ENCODE measurements at regions not wholly inside any gene's neighbourhood (a gene's known extent, or its start where the extent isn't known, plus 50 kb on each side); places are given as distances from the start of the nearest gene placed in this dataset.

GRCh38 chr12:124725099-124725498, 138.6 kb downstream of the SCARB1 start:
- Histone ChIP-seq H4K20me1 (ENCODE audit: control insufficient read depth, insufficient read depth, insufficient read length) (no peaks in the 10 kb centered on the region), H3T11ph (ENCODE audit: low read length) (no peak overlapping the region), H2AK5ac (ENCODE audit: insufficient read length, low read length) (no peak overlapping the region), H3K9me3 (ENCODE audit: control insufficient read depth, low read depth, low read length) (no peaks in the 10 kb centered on the region), H3K79me1 (ENCODE audit: insufficient read depth, low read depth, low read length, poor library complexity, severe bottlenecking) (no peaks in the 10 kb centered on the region), H3K14ac (ENCODE audit: insufficient read depth, low read length) (no peak overlapping the region), H3K56ac (ENCODE audit: insufficient read length, low read depth, low read length) (no peak overlapping the region), H2BK12ac (ENCODE audit: insufficient read length, low read depth, low read length) (no peak overlapping the region), H3K27me3 (ENCODE audit: insufficient read depth, low read length) (no peaks in the 10 kb centered on the region), H3K27ac (ENCODE audit: insufficient read length, low read depth, low read length) (no peak overlapping the region), H4K5ac (ENCODE audit: insufficient read length, low read depth, low read length) (no peak overlapping the region), H2BK15ac (ENCODE audit: low read depth, low read length) (no peak overlapping the region), H3K79me2 (ENCODE audit: insufficient read depth, low read length) (no peaks in the 10 kb centered on the region), H3K23me2 (ENCODE audit: insufficient read length, low read depth, low read length, poor library complexity, severe bottlenecking) (no peaks in the 10 kb centered on the region), H3K4me2 (ENCODE audit: insufficient read depth, insufficient read length, low read length) (no peak overlapping the region), H3K18ac (ENCODE audit: insufficient read length, low read depth, low read length) (no peak overlapping the region), H2BK20ac (ENCODE audit: low read depth, low read length, poor library complexity, severe bottlenecking) (no peak overlapping the region), H3K23ac (ENCODE audit: insufficient read length, low read depth, low read length) (no peak overlapping the region), H4K8ac (replicated peaks; ENCODE audit: insufficient read length, low read depth, low read length) (no peak overlapping the region), H2AFZ (ENCODE audit: low read length) (no peak overlapping the region), H3K4ac (ENCODE audit: low read depth, low read length) (no peak overlapping the region), H2BK5ac (ENCODE audit: insufficient read length, low read length) (no peak overlapping the region), H3K4me1 (ENCODE audit: insufficient read depth, low read length) (no peaks in the 10 kb centered on the region), H2BK120ac (ENCODE audit: low read depth, low read length, poor library complexity, severe bottlenecking) (no peak overlapping the region), H4K91ac (ENCODE audit: insufficient read length, low read depth, low read length) (no peak overlapping the region), H3K9ac (ENCODE audit: extremely low read depth, insufficient read length, low read length) (no peak overlapping the region)
- Mint-ChIP-seq H3K4me1 (no peaks in the 10 kb centered on the region), H3K4me3 (no peak overlapping the region), H3K27ac (no peak overlapping the region), H3K36me3 (ENCODE audit: insufficient read depth in 1 of 3, low read depth in 3 of 3) (no peaks in the 10 kb centered on the region), H3K27me3 (ENCODE audit: low read depth) (peaks cover 3% of the 10 kb centered on the region), H3K9me3 (no peaks in the 10 kb centered on the region; a peak in 1 of 5 replicates)
- no peak for DNase-seq
- WGBS (ENCODE audit: extremely low coverage, insufficient read length, low lambda C conversion rate) = no CpG with 5 or more reads among the region's 9 CpGs
- no peak for TF ChIP-seq CTCF (conservative IDR thresholded peaks at IDR 0.05)

Measured in H9 (cell line).